Glomerular visceral epithelial cell (primary cell): ENCODE measurements at regions not wholly inside any gene's neighbourhood (a gene's known extent, or its start where the extent isn't known, plus 50 kb on each side); places are given as distances from the start of the nearest gene placed in this dataset.
"Not testable (repeated sequence)": the region's sequence is repeated elsewhere in the genome, so short reads cannot be mapped to it uniquely, and the experiment has no call there.

Experiments used
- DNase-seq: peaks from one replicate; pipeline ENCODE4 v3.0.0-alpha.2; 2016; ENCODE audit errors: extremely low spot score

- DNase-seq, result no peak
Observed at GRCh38 chr14:57150449-57150848, 118.3 kb downstream of the EXOC5 start.

- no peak for DNase-seq
Observed at GRCh38 chr14:57139173-57139572, 129.5 kb downstream of the EXOC5 start.

GRCh38 chr14:57136669-57137328, 131.9 kb downstream of the EXOC5 start:
- DNase-seq, result no peak

- not testable (repeated sequence) for DNase-seq
Observed at GRCh38 chr14:57127809-57128208, 140.9 kb downstream of the EXOC5 start.

GRCh38 chr14:57122129-57122528, 146.6 kb downstream of the EXOC5 start:
- DNase-seq, result no peak

- DNase-seq, result not testable (repeated sequence)
Observed at GRCh38 chr14:57112072-57112807, 156.5 kb downstream of the EXOC5 start.

- not testable (repeated sequence) for DNase-seq
Observed at GRCh38 chr14:57110411-57110810, 158.3 kb downstream of the EXOC5 start.

GRCh38 chr14:57091030-57091608, 177.6 kb downstream of the EXOC5 start:
- no peak for DNase-seq

GRCh38 chr14:57089901-57090300, 178.8 kb downstream of the EXOC5 start:
- DNase-seq, result no peak

GRCh38 chr14:57087841-57088240, 180.9 kb downstream of the EXOC5 start:
- no peak for DNase-seq

- DNase-seq, result no peak
Observed at GRCh38 chr14:57086271-57087162, 182.2 kb downstream of the EXOC5 start.

- DNase-seq, result no peak
Observed at GRCh38 chr14:57085801-57086200, 182.9 kb downstream of the EXOC5 start.

- no peak for DNase-seq
Observed at GRCh38 chr14:57085043-57085442, 183.7 kb downstream of the EXOC5 start.

GRCh38 chr14:57080691-57081090, 188.0 kb downstream of the EXOC5 start:
- no peak for DNase-seq

- no peak for DNase-seq
Observed at GRCh38 chr14:57078054-57078453, 190.7 kb downstream of the EXOC5 start.

GRCh38 chr14:57073986-57074385, 194.7 kb downstream of the EXOC5 start:
- no peak for DNase-seq

GRCh38 chr14:57071639-57072038, 197.1 kb downstream of the EXOC5 start:
- DNase-seq, result no peak

GRCh38 chr14:57069702-57070101, 199.0 kb downstream of the EXOC5 start:
- no peak for DNase-seq

- DNase-seq, result no peak
Observed at GRCh38 chr14:57068511-57068910, 200.2 kb downstream of the EXOC5 start.

GRCh38 chr14:57066887-57067513, 201.7 kb downstream of the EXOC5 start:
- DNase-seq, result peak; percentile 21

GRCh38 chr14:57066463-57066862, 202.2 kb downstream of the EXOC5 start:
- no peak for DNase-seq
